SK-N-SH (cell line): ENCODE measurements at regions not wholly inside any gene's neighbourhood (a gene's known extent, or its start where the extent isn't known, plus 50 kb on each side); places are given as distances from the start of the nearest gene placed in this dataset.

Experiments
- CTCF ChIA-PET: fragments of 300-600, 350-600 bp; formaldehyde crosslinking; extraction: SDS; loops from one replicate; lab custom pipeline; 2021; lab: Yijun Ruan, JAX
- POLR2A ChIA-PET: fragments of 350-600 bp; sonication (Branson Sonifier 250); formaldehyde crosslinking; extraction: SDS; loops from one replicate; lab custom pipeline; 2020; ENCODE audit warnings: antibody characterized with exemption, inconsistent platforms; lab: Yijun Ruan, JAX
- DNase-seq: peaks from one replicate; pipeline ENCODE4 v3.0.0; 2012
- H2AFZ ChIP-seq: fragments of 200-600 bp; sonication (generic); 2 replicates; pipeline ENCODE4 v1.8.1; 2016; ENCODE audit warnings: antibody characterized with exemption, mild to moderate bottlenecking, low read depth
- H3F3A ChIP-seq: fragments of 200-600 bp; sonication (generic); replicated peaks from 2 replicates; pipeline ENCODE3; 2016; ENCODE audit warnings: antibody characterized with exemption, mild to moderate bottlenecking; ENCODE audit not compliant: insufficient read depth
- H3K27ac ChIP-seq, 2 experiments: fragments of 200-500 bp in 1 of 2; fragments of 200-600 bp in 1 of 2; sonication (Bioruptor generic) in 1 of 2; sonication (generic), shearing (Covaris generic) in 1 of 2; 2 replicates each; pipeline versions ENCODE4 v1.5.1 to v1.6.1; 2014 to 2016; ENCODE audit warnings: low read depth in 2 of 2, inconsistent platforms in 1 of 2, low read length in 1 of 2, mild to moderate bottlenecking in 1 of 2, mixed read lengths in 1 of 2
- H3K27me3 ChIP-seq: fragments of 200-600 bp; sonication (generic), shearing (Covaris generic); 2 replicates; pipeline ENCODE4 v1.6.1; 2016; ENCODE audit warnings: mixed run types; ENCODE audit not compliant: insufficient read depth
- H3K36me3 ChIP-seq, 2 experiments: fragments of 200-500 bp in 1 of 2; fragments of 200-600 bp in 1 of 2; sonication (Bioruptor generic) in 1 of 2; sonication (generic) in 1 of 2; replicated peaks in 1 of 2; 2 replicates each; pipeline versions ENCODE3 to v1.5.1; 2014 to 2016; ENCODE audit warnings: low read length in 1 of 2, mild to moderate bottlenecking in 1 of 2; ENCODE audit not compliant: insufficient read depth in 2 of 2, control insufficient read depth in 1 of 2
- H3K4me1 ChIP-seq, 2 experiments: fragments of 200-500 bp in 1 of 2; fragments of 200-600 bp in 1 of 2; sonication (Bioruptor generic) in 1 of 2; sonication (generic), shearing (Covaris generic) in 1 of 2; 2 replicates each; pipeline versions ENCODE4 v1.5.1 to v1.6.1; 2014 to 2016; ENCODE audit warnings: low read depth in 1 of 2, low read length in 1 of 2, mixed run types in 1 of 2; ENCODE audit not compliant: insufficient read depth in 2 of 2, control insufficient read depth in 1 of 2
- H3K4me2 ChIP-seq: fragments of 200-600 bp; sonication (generic), shearing (Covaris generic); 2 replicates; pipeline ENCODE4 v1.6.1; 2017; ENCODE audit warnings: mixed run types
- H3K4me3 ChIP-seq, 2 experiments: fragments of 200-500 bp in 1 of 2; fragments of 200-600 bp in 1 of 2; sonication (Bioruptor generic) in 1 of 2; sonication (generic), shearing (Covaris generic) in 1 of 2; 2 replicates each; pipeline versions ENCODE4 v1.5.1 to v1.8.1; 2014 to 2016; ENCODE audit warnings: low read depth in 2 of 2, inconsistent platforms in 1 of 2, low read length in 1 of 2, mild to moderate bottlenecking in 1 of 2, mixed read lengths in 1 of 2, moderate library complexity in 1 of 2
- H3K79me2 ChIP-seq: fragments of 200-600 bp; sonication (generic); 2 replicates; pipeline ENCODE4 v1.8.1; 2017; ENCODE audit warnings: mild to moderate bottlenecking; ENCODE audit not compliant: insufficient read depth
- H3K9ac ChIP-seq: fragments of 200-600 bp; sonication (generic); 2 replicates; pipeline ENCODE4 v1.6.1; 2017; ENCODE audit warnings: mixed run types
- H3K9me2 ChIP-seq: fragments of 200-600 bp; sonication (generic); 2 replicates; pipeline ENCODE4 v1.6.1; 2017; ENCODE audit warnings: mixed run types
- H3K9me3 ChIP-seq: fragments of 200-600 bp; sonication (generic); 2 replicates; pipeline ENCODE4 v1.6.1; 2017; ENCODE audit warnings: mixed run types, mild to moderate bottlenecking, moderate library complexity
- H4K20me1 ChIP-seq: fragments of 200-600 bp; sonication (generic); 2 replicates; pipeline ENCODE4 v1.6.1; 2017; ENCODE audit warnings: mild to moderate bottlenecking, mixed run types; ENCODE audit not compliant: insufficient read depth
- CHD2 ChIP-seq: fragments of 150-350 bp; IDR thresholded peaks from 2 replicates; pipeline ENCODE4 v1.6.1; 2018; ENCODE audit warnings: low read length; ENCODE audit not compliant: partially characterized antibody
- ELF1 ChIP-seq: IDR thresholded peaks from 2 replicates; pipeline ENCODE4 v1.4.0; 2012
- EP300 ChIP-seq, 2 experiments: IDR thresholded peaks; 2 replicates each; pipeline versions ENCODE4 v1.4.0 to v1.6.1; 2012; ENCODE audit warnings: borderline replicate concordance in 1 of 2, low read depth in 1 of 2, low read length in 1 of 2
- EZH2phosphoT487 ChIP-seq: fragments of 200-600 bp; sonication (generic); IDR thresholded peaks from 2 replicates; pipeline ENCODE4 v1.6.1; 2017; ENCODE audit warnings: low read depth, mixed run types, mild to moderate bottlenecking, antibody characterized with exemption, moderate library complexity, borderline replicate concordance
- FOSL2 ChIP-seq: IDR thresholded peaks from 2 replicates; pipeline ENCODE4 v1.4.0; 2012; ENCODE audit warnings: low read depth, mild to moderate bottlenecking, moderate library complexity, borderline replicate concordance
- FOXJ3 ChIP-seq: sonication (generic); formaldehyde crosslinking; IDR thresholded peaks from 2 replicates; pipeline ENCODE4 v1.5.1; 2020; ENCODE audit warnings: mild to moderate bottlenecking, missing genetic modification reagents
- FOXM1 ChIP-seq: IDR thresholded peaks from 2 replicates; pipeline ENCODE4 v1.4.0; 2012; ENCODE audit warnings: low read depth, mild to moderate bottlenecking
- GABPA ChIP-seq: IDR thresholded peaks from 2 replicates; pipeline ENCODE4 v1.4.0; 2012; ENCODE audit warnings: low read depth, mild to moderate bottlenecking
- GATA2 ChIP-seq: sonication (generic); formaldehyde crosslinking; IDR thresholded peaks from 2 replicates; pipeline ENCODE4 v1.5.0; 2020; ENCODE audit warnings: mild to moderate bottlenecking, missing genetic modification reagents
- JUND ChIP-seq: IDR thresholded peaks from 2 replicates; pipeline ENCODE4 v1.4.0; 2012
- MEF2A ChIP-seq: IDR thresholded peaks from 2 replicates; pipeline ENCODE4 v1.4.0; 2012; ENCODE audit warnings: low read depth, borderline replicate concordance
- NRF1 ChIP-seq: IDR thresholded peaks from 2 replicates; pipeline ENCODE4 v1.6.1; 2012; ENCODE audit warnings: low read depth, mild to moderate bottlenecking, low read length
- POLR2AphosphoS5 ChIP-seq: IDR thresholded peaks from 2 replicates; pipeline ENCODE4 v1.6.1; 2012; ENCODE audit warnings: low read depth, low read length
- RXRA ChIP-seq: IDR thresholded peaks from 2 replicates; pipeline ENCODE4 v1.4.0; 2012; ENCODE audit warnings: low read depth, mild to moderate bottlenecking, borderline replicate concordance
- SIN3A ChIP-seq: IDR thresholded peaks from 2 replicates; pipeline ENCODE4 v1.6.1; 2012; ENCODE audit warnings: low read depth, mild to moderate bottlenecking, low read length, moderate library complexity, borderline replicate concordance
- USF1 ChIP-seq: IDR thresholded peaks from 2 replicates; pipeline ENCODE4 v1.4.0; 2012; ENCODE audit warnings: low read depth, borderline replicate concordance
- USF2 ChIP-seq: fragments of 150-350 bp; IDR thresholded peaks from 2 replicates; pipeline ENCODE4 v1.6.1; 2017; ENCODE audit warnings: antibody characterized with exemption, low read length, low read depth, borderline replicate concordance
- YY1 ChIP-seq: IDR thresholded peaks from 2 replicates; pipeline ENCODE4 v1.4.0; 2012; ENCODE audit warnings: low read depth, mild to moderate bottlenecking
- WGBS: methylation state at CpG from one replicate; pipeline ENCODE4 v1.1.6; 2017; ENCODE audit warnings: low lambda C conversion rate; 5-methylcytosine and 5-hydroxymethylcytosine counted together

GRCh38 chr1:188218289-188218688, 1389.5 kb downstream of the PLA2G4A start:
- no peak overlapping the region for H3K9ac ChIP-seq
- TF ChIP-seq USF1 (no peak), JUND (no peak), MEF2A (no peak), YY1 (no peak), SIN3A (no peak)
- TF ChIP-seq, all 33 proteins: peak for 0
- CTCF ChIA-PET = no interaction called here
- 97% methylated on average over 1 of the region's 1 CpG for whole genome bisulfite sequencing
- Histone ChIP-seq H3K27ac (no peak overlapping the region), H3K4me1 (no peaks in the 10 kb centered on the region; a peak in 1 of 4 replicates), H3K4me3 (no peak overlapping the region), H3F3A (no peaks in the 10 kb centered on the region), H3K36me3 (no peaks in the 10 kb centered on the region), H3K27me3 (no peaks in the 10 kb centered on the region), H3K4me2 (no peak overlapping the region), H3K9me3 (no peaks in the 10 kb centered on the region; the same call in 1 of the 2 replicates), H3K79me2 (no peaks in the 10 kb centered on the region), H3K9me2 (no peaks in the 10 kb centered on the region), H2AFZ (no peak overlapping the region), H4K20me1 (no peaks in the 10 kb centered on the region)
- no peak for DNase-seq
- POLR2A ChIA-PET = no interaction called here

- Histone ChIP-seq H3K9me3 (peaks cover 10% of the 10 kb centered on the region), H3K36me3 (peaks cover 0 to 4% of the 10 kb centered on the region in 2 experiments), H3K9me2 (no peaks in the 10 kb centered on the region), H4K20me1 (no peaks in the 10 kb centered on the region), H3K4me3 (no peak overlapping the region), H2AFZ (no peak overlapping the region), H3K79me2 (no peaks in the 10 kb centered on the region), H3K4me1 (no peaks in the 10 kb centered on the region; a peak in 1 of 4 replicates), H3F3A (no peaks in the 10 kb centered on the region), H3K27me3 (no peaks in the 10 kb centered on the region), H3K9ac (no peak overlapping the region), H3K27ac (peak overlapping the region in 1 of 2 experiments; percentile 75; a peak in 1 of 4 replicates), H3K4me2 (no peak overlapping the region)
- ChIA-PET CTCF (no interaction called here), POLR2A (no interaction called here)
- TF ChIP-seq FOSL2 = no peak
- no peak for TF ChIP-seq NRF1
- TF ChIP-seq YY1 = no peak
- no peak for TF ChIP-seq CHD2
- no peak for TF ChIP-seq FOXJ3
- TF ChIP-seq FOXM1 = no peak
- TF ChIP-seq RXRA = no peak
- TF ChIP-seq EZH2phosphoT487 = no peak
- TF ChIP-seq ELF1 = no peak
- TF ChIP-seq USF2 = no peak
- TF ChIP-seq GATA2 (CRISPR knock-in tag) = no peak
- no peak for TF ChIP-seq EP300 (IDR thresholded peaks at IDR 0.05; ENCODE audit: borderline replicate concordance in 1 of 2, low read depth in 1 of 2, low read length in 1 of 2)
- no peak for TF ChIP-seq GABPA
- TF ChIP-seq POLR2AphosphoS5 = no peak
- no peak for DNase-seq
- WGBS = 95% methylated on average over 1 of the region's 1 CpG
Measured at GRCh38 chr1:188220051-188220450, 1391.3 kb downstream of the PLA2G4A start.
